K562 (cell line): ENCODE measurements at regions not wholly inside any gene's neighbourhood (a gene's known extent, or its start where the extent isn't known, plus 50 kb on each side); places are given as distances from the start of the nearest gene placed in this dataset.

Source experiments
- ATAC-seq: fragments of 200-7000 bp; cut with Tn5 transposase; 3 replicates; pipeline ENCODE4 v1.9.1; 2020; ENCODE audit warnings: moderate library complexity
- BruUV-seq: library from RNA; stranded (reverse); fragments of 400-500 nt; replicated peaks from 2 replicates; lab custom pipeline; 2021; lab: Mats Ljungman, UMichigan
- CTCF ChIA-PET: fragments of 300-600 bp; formaldehyde crosslinking; extraction: SDS; loops from one replicate; lab custom pipeline; 2021; ENCODE audit warnings: low intra/inter-chr PET ratio; lab: Yijun Ruan, JAX
- POLR2A ChIA-PET: fragments of 300-600, 350-650 bp; sonication (Branson Sonifier 250); formaldehyde crosslinking; extraction: SDS; loops from one replicate; lab custom pipeline; 2021; ENCODE audit warnings: antibody characterized with exemption, inconsistent platforms; lab: Yijun Ruan, JAX
- DNase-seq, 4 experiments: peaks; one replicate each; pipeline versions ENCODE4 v3.0.0 to v3.0.0-alpha.2; 2011 to 2018; ENCODE audit warnings: low spot score in 3 of 4, mixed read lengths in 3 of 4; ENCODE audit errors: extremely low read depth in 1 of 4
- FAIRE-seq: peaks from 2 replicates; lab custom pipeline; 2011; peaks lifted over from hg19 to GRCh38; lab: Jason Lieb, UNC
- H2AFZ ChIP-seq: 2 replicates; pipeline ENCODE4 v1.6.0; 2011; ENCODE audit warnings: low read depth, low read length, control low read depth, inconsistent platforms
- H3K27ac ChIP-seq: fragments of 200-600 bp; 3 replicates; pipeline ENCODE4 v1.8.0; 2011; ENCODE audit warnings: low read depth, mild to moderate bottlenecking, control low read depth, inconsistent platforms, low read length, moderate library complexity, mixed read lengths; ENCODE audit errors: extremely low read depth
- H3K27me3 ChIP-seq, 2 experiments: fragments of 300-600 bp in 1 of 2; 2 replicates in 1 of 2; 3 replicates in 1 of 2; pipeline versions ENCODE4 v1.6.0 to v1.8.0; 2011; ENCODE audit warnings: inconsistent platforms in 2 of 2, low read length in 2 of 2, mild to moderate bottlenecking in 1 of 2, mixed read lengths in 1 of 2, moderate library complexity in 1 of 2; ENCODE audit not compliant: control insufficient read depth in 2 of 2, insufficient read depth in 2 of 2
- H3K36me3 ChIP-seq: fragments of 300-600 bp; 3 replicates; pipeline ENCODE4 v1.8.0; 2011; ENCODE audit warnings: mild to moderate bottlenecking, low read length, inconsistent platforms; ENCODE audit not compliant: control insufficient read depth, insufficient read depth
- H3K4me1 ChIP-seq, 2 experiments: fragments of 200-600 bp in 1 of 2; replicated peaks in 1 of 2; 2 replicates in 1 of 2; 3 replicates in 1 of 2; pipeline versions ENCODE4 v1.5.1 to v1.8.0; 2011; ENCODE audit warnings: inconsistent platforms in 2 of 2, low read length in 2 of 2, mild to moderate bottlenecking in 1 of 2, mixed read lengths in 1 of 2, moderate library complexity in 1 of 2; ENCODE audit not compliant: control insufficient read depth in 2 of 2, insufficient read depth in 2 of 2
- H3K4me2 ChIP-seq: 2 replicates; pipeline ENCODE4 v1.6.1; 2011; ENCODE audit warnings: low read length, control low read depth, inconsistent platforms, mixed read lengths; ENCODE audit not compliant: insufficient read depth
- H3K4me3 ChIP-seq: fragments of 200-600 bp; sonication (generic), shearing (Covaris generic); 2 replicates; pipeline ENCODE4 v1.5.1; 2016; ENCODE audit warnings: control low read depth, inconsistent platforms
- H3K79me2 ChIP-seq: fragments of 200-600 bp; 3 replicates; pipeline ENCODE4 v1.8.0; 2011; ENCODE audit warnings: low read length, inconsistent platforms; ENCODE audit not compliant: control insufficient read depth, insufficient read depth
- H3K9ac ChIP-seq, 2 experiments: 2 replicates each; pipeline versions ENCODE4 v1.6.0 to v1.6.1; 2011; ENCODE audit warnings: low read depth in 2 of 2, low read length in 2 of 2, control low read depth in 1 of 2, inconsistent platforms in 1 of 2, mild to moderate bottlenecking in 1 of 2, mixed read lengths in 1 of 2; ENCODE audit not compliant: insufficient read depth in 1 of 2
- H3K9me1 ChIP-seq: one replicate; pipeline ENCODE4 v1.6.0; 2011; ENCODE audit warnings: inconsistent platforms, mild to moderate bottlenecking, low read length, moderate library complexity; ENCODE audit not compliant: control insufficient read depth, insufficient read depth
- H3K9me3 ChIP-seq: replicated peaks from 2 replicates; pipeline ENCODE4 v1.5.1; 2011; ENCODE audit warnings: low read depth, low read length, inconsistent platforms; ENCODE audit not compliant: control insufficient read depth, insufficient read depth
- H4K20me1 ChIP-seq: replicated peaks from 2 replicates; pipeline ENCODE4 v1.6.1; 2011; ENCODE audit warnings: low read length, inconsistent platforms, mixed read lengths; ENCODE audit not compliant: control insufficient read depth, insufficient read depth
- CCAR2 ChIP-seq: fragments of 200-400 bp; formaldehyde crosslinking; IDR thresholded peaks from 2 replicates; pipeline ENCODE4 v1.6.1; 2017; ENCODE audit warnings: mild to moderate bottlenecking, low read depth, low read length
- GABPB2 ChIP-seq: fragments of 250-450 bp; sonication (Bioruptor Pico); conservative IDR thresholded peaks from 2 replicates; pipeline ENCODE4 v1.5.1; 2021; ENCODE audit warnings: mild to moderate bottlenecking
- MEF2A ChIP-seq: IDR thresholded peaks from 2 replicates; pipeline ENCODE4 v1.6.1; 2011; ENCODE audit warnings: low read depth, mild to moderate bottlenecking, low read length, moderate library complexity; ENCODE audit not compliant: control insufficient read depth
- MYC ChIP-seq, 2 experiments: fragments of 250-450 bp in 1 of 2; sonication (Bioruptor Pico) in 1 of 2; IDR thresholded peaks; 2 replicates each; pipeline versions ENCODE4 v1.5.1 to v1.6.1; 2012 to 2021; ENCODE audit warnings: low read depth in 2 of 2, borderline replicate concordance in 1 of 2, improper control_type of control experiment in 1 of 2, low read length in 1 of 2, mild to moderate bottlenecking in 1 of 2, moderate library complexity in 1 of 2
- NFATC3 ChIP-seq: fragments of 450-650 bp; IDR thresholded peaks from 2 replicates; pipeline ENCODE4 v1.6.1; 2017; ENCODE audit warnings: mild to moderate bottlenecking
- NFIC ChIP-seq: fragments of 450-650 bp; IDR thresholded peaks from 2 replicates; pipeline ENCODE4 v1.6.1; 2017; ENCODE audit warnings: mild to moderate bottlenecking, inconsistent platforms
- NFXL1 ChIP-seq: fragments of 450-650 bp; formaldehyde crosslinking; IDR thresholded peaks from 2 replicates; pipeline ENCODE4 v1.4.0; 2021; ENCODE audit warnings: mild to moderate bottlenecking
- PTTG1 ChIP-seq: fragments of 450-650 bp; IDR thresholded peaks from 2 replicates; pipeline ENCODE4 v1.6.1; 2016; ENCODE audit warnings: low read depth, mild to moderate bottlenecking, missing genetic modification characterization, missing compliant biosample characterization
- RBM17 ChIP-seq: fragments of 200-400 bp; formaldehyde crosslinking; IDR thresholded peaks from 2 replicates; pipeline ENCODE4 v1.6.1; 2017; ENCODE audit warnings: low read depth, mild to moderate bottlenecking, low read length, borderline replicate concordance
- SMAD1 ChIP-seq: fragments of 150-350 bp; IDR thresholded peaks from 2 replicates; pipeline ENCODE4 v1.6.1; 2014; ENCODE audit warnings: low read length, low read depth; ENCODE audit not compliant: partially characterized antibody
- SREBF1 ChIP-seq: fragments of 150-350 bp; IDR thresholded peaks from 2 replicates; pipeline ENCODE4 v1.6.1; 2014; ENCODE audit warnings: antibody characterized with exemption, low read depth, low read length, borderline replicate concordance
- TCF7L2 ChIP-seq: fragments of 150-350 bp; IDR thresholded peaks from 2 replicates; pipeline ENCODE4 v1.6.1; 2016; ENCODE audit warnings: low read depth, mild to moderate bottlenecking, low read length, moderate library complexity
- ZC3H8 ChIP-seq: fragments of 450-650 bp; IDR thresholded peaks from 2 replicates; pipeline ENCODE4 v1.6.1; 2017
- ZNF561 ChIP-seq: fragments of 450-650 bp; formaldehyde crosslinking; conservative IDR thresholded peaks from 2 replicates; pipeline ENCODE4 v1.4.0; 2020; ENCODE audit warnings: mild to moderate bottlenecking, moderate library complexity
- ZNF695 ChIP-seq: fragments of 450-650 bp; formaldehyde crosslinking; IDR thresholded peaks from 2 replicates; pipeline ENCODE4 v1.4.0; 2020; ENCODE audit warnings: mild to moderate bottlenecking, moderate library complexity
- WGBS: fragments of 100-300 bp; shearing (Covaris generic); methylation state at CpG from one replicate; pipeline ENCODE4 v1.1.6; 2016; ENCODE audit warnings: low coverage, mixed read lengths; ENCODE audit not compliant: insufficient coverage; ENCODE audit errors: missing lambda C conversion rate; 5-methylcytosine and 5-hydroxymethylcytosine counted together
- in situ Hi-C: fragments of 300-500 bp; cut with MboI; formaldehyde crosslinking; loops from 4 replicates; pipeline ENCODE4 v1.15.0; 2018; ENCODE audit warnings: inconsistent platforms, mixed read lengths
- intact Hi-C: fragments of 100-400 bp; cut with micrococcal nuclease; formaldehyde crosslinking; loops from 2 replicates; pipeline ENCODE4 v1.14.2; 2022
- TF ChIP-seq, protein P1 (sequence below): sonication (generic); formaldehyde crosslinking; IDR thresholded peaks from 2 replicates; pipeline ENCODE4 v1.8.0; 2023; ENCODE audit warnings: mild to moderate bottlenecking, missing genetic modification reagents
- TF ChIP-seq, protein P2 (sequence below): sonication (generic); formaldehyde crosslinking; IDR thresholded peaks from 2 replicates; pipeline ENCODE4 v1.8.0; 2022; ENCODE audit warnings: missing genetic modification reagents, mild to moderate bottlenecking, borderline replicate concordance
- TF ChIP-seq, protein P3 (sequence below): IDR thresholded peaks from 2 replicates; pipeline ENCODE4 v1.6.1; 2016; ENCODE audit warnings: missing genetic modification characterization, missing compliant biosample characterization
- TF ChIP-seq, protein P4 (sequence below): fragments of 450-650 bp; IDR thresholded peaks from 2 replicates; pipeline ENCODE4 v1.6.1; 2016; ENCODE audit warnings: low read depth, mild to moderate bottlenecking, moderate library complexity

DNA sequence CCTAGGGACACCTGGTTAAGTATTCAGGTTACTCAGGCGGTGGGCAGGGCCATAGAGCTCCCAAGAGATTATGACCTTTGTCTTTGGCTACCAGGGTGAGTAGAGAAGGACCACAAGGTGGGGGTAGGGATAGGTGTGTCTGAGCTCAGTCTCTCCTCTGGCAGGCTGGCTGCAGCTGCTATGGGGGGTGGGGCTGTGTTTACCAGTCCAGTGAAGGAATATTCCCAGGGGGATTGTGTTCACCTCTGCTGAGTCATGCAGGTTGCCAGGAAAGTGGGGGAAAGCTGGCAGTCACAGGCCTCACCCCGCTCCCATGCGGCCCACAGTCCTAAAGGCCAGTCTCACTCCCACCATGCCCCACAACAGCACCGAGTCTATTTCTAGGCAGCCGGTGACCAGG, 53.6 kb upstream of the POU5F2 start:
- H3K79me2 ChIP-seq: no peaks in the 10 kb centered on the region
- no peak for ATAC-seq
- H3K9me3 ChIP-seq: no peaks in the 10 kb centered on the region
- H3K4me3 ChIP-seq: no peak overlapping the region
- H3K27ac ChIP-seq: no peak overlapping the region
- DNase-seq: no peak
- H3K4me1 ChIP-seq: no peaks in the 10 kb centered on the region
- H4K20me1 ChIP-seq: no peaks in the 10 kb centered on the region
- no TSS peak for BruUV-seq
- in situ Hi-C loops: no loop called here
- POLR2A ChIA-PET: interaction anchor here (0.6 to 1.0 kb wide), 2 partner anchors 10 to 1648 kb away, joined by 3 read pairs; no protein-coding TSS in a partner anchor
- no peaks in the 10 kb centered on the region for H3K36me3 ChIP-seq
- WGBS: 4% methylated on average over 5 of the region's 5 CpGs
- no peak overlapping the region for H3K4me2 ChIP-seq
- no peaks in the 10 kb centered on the region for H3K27me3 ChIP-seq
- TF ChIP-seq ZNF695 (CRISPR knock-in tag) (no peak), GABPB2 (no peak), SREBF1 (no peak), MYC (IDR thresholded peaks at IDR 0.05; ENCODE audit: low read depth, low read length) (no peak), MYC (CRISPR knock-in tag; IDR thresholded peaks at IDR 0.05; ENCODE audit: borderline replicate concordance, low read depth) (no peak), NFIC (no peak), NFATC3 (no peak), ZNF561 (CRISPR knock-in tag) (no peak), ZC3H8 (no peak), SMAD1 (no peak), NFXL1 (CRISPR knock-in tag) (no peak), CCAR2 (no peak), PTTG1 (tag) (no peak), TCF7L2 (no peak), RBM17 (no peak), MEF2A (no peak)
- TF ChIP-seq, protein P1, sequence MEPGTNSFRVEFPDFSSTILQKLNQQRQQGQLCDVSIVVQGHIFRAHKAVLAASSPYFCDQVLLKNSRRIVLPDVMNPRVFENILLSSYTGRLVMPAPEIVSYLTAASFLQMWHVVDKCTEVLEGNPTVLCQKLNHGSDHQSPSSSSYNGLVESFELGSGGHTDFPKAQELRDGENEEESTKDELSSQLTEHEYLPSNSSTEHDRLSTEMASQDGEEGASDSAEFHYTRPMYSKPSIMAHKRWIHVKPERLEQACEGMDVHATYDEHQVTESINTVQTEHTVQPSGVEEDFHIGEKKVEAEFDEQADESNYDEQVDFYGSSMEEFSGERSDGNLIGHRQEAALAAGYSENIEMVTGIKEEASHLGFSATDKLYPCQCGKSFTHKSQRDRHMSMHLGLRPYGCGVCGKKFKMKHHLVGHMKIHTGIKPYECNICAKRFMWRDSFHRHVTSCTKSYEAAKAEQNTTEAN (CRISPR knock-in tag): no peak
- TF ChIP-seq, protein P2, sequence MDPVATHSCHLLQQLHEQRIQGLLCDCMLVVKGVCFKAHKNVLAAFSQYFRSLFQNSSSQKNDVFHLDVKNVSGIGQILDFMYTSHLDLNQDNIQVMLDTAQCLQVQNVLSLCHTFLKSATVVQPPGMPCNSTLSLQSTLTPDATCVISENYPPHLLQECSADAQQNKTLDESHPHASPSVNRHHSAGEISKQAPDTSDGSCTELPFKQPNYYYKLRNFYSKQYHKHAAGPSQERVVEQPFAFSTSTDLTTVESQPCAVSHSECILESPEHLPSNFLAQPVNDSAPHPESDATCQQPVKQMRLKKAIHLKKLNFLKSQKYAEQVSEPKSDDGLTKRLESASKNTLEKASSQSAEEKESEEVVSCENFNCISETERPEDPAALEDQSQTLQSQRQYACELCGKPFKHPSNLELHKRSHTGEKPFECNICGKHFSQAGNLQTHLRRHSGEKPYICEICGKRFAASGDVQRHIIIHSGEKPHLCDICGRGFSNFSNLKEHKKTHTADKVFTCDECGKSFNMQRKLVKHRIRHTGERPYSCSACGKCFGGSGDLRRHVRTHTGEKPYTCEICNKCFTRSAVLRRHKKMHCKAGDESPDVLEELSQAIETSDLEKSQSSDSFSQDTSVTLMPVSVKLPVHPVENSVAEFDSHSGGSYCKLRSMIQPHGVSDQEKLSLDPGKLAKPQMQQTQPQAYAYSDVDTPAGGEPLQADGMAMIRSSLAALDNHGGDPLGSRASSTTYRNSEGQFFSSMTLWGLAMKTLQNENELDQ (CRISPR knock-in tag): no peak
- TF ChIP-seq, protein P3, sequence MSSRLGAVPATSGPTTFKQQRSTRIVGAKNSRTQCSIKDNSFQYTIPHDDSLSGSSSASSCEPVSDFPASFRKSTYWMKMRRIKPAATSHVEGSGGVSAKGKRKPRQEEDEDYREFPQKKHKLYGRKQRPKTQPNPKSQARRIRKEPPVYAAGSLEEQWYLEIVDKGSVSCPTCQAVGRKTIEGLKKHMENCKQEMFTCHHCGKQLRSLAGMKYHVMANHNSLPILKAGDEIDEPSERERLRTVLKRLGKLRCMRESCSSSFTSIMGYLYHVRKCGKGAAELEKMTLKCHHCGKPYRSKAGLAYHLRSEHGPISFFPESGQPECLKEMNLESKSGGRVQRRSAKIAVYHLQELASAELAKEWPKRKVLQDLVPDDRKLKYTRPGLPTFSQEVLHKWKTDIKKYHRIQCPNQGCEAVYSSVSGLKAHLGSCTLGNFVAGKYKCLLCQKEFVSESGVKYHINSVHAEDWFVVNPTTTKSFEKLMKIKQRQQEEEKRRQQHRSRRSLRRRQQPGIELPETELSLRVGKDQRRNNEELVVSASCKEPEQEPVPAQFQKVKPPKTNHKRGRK: no peak
- TF ChIP-seq, protein P4, sequence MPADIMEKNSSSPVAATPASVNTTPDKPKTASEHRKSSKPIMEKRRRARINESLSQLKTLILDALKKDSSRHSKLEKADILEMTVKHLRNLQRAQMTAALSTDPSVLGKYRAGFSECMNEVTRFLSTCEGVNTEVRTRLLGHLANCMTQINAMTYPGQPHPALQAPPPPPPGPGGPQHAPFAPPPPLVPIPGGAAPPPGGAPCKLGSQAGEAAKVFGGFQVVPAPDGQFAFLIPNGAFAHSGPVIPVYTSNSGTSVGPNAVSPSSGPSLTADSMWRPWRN: no peak
- TF ChIP-seq, all 486 proteins: peak for 0
- CTCF ChIA-PET: no interaction called here
- intact Hi-C loops: no loop called here
- Histone ChIP-seq H2AFZ (no peak overlapping the region), H3K9me1 (no peaks in the 10 kb centered on the region), H3K9ac (no peak overlapping the region)
- no peak for FAIRE-seq
